ENCODE measurements at regions not wholly inside any gene's neighbourhood (a gene's known extent, or its start where the extent isn't known, plus 50 kb on each side); places are given as distances from the start of the nearest gene placed in this dataset.
"Not testable (repeated sequence)": the region's sequence is repeated elsewhere in the genome, so short reads cannot be mapped to it uniquely, and the experiment has no call there.

DNA sequence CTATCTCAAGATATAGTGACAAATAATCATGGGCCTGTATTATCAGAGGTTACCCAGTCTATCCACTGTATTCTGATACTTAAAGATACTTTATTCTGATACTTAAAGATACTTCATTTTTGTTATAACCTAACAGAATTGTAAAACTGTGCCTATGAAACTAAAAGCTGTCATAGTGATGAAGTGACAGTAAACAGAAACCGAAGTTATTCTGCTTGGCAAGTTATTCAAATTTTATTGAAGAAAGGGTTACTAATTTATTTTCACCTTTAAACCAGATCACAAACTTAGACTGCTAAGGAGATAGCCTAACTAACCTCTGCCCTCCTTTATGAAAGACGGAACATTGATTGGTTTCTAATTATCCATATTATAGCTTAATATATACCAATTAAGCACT, 604.6 kb upstream of the IMPG1 start:
- in situ Hi-C loops (cut with MboI; ENCODE audit: low pct_unique_long_range_greater_than_20kb, low sequenced_read_pairs) = no loop called here
- no peak for DNase-seq

- in situ Hi-C loops (cut with MboI; ENCODE audit: low pct_unique_long_range_greater_than_20kb, low sequenced_read_pairs) = no loop called here
- no peak for DNase-seq
Observed at GRCh38 chr6:76671751-76672150, 599.3 kb upstream of the IMPG1 start.

DNA sequence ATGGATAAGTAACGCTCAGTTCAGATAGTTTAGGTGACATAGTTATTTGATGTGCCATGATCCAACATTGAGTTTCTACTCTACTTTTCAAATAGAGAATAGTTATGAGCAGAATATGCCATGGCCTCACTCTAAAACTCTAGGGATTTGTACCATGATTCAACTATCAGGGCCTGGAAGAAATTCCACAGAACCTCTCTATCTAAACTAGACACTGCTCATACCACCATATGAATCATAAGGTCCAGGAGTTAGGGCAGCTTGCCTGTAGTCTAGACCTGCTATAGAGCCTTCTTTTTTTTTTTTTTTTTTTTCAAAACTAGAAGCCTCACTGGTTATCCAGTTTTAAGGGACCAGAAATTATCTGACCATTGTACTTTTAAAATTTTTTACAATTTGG, 571.8 kb upstream of the IMPG1 start:
- no peak for DNase-seq
- in situ Hi-C loops (cut with MboI; ENCODE audit: low pct_unique_long_range_greater_than_20kb, low sequenced_read_pairs) = no loop called here

DNA sequence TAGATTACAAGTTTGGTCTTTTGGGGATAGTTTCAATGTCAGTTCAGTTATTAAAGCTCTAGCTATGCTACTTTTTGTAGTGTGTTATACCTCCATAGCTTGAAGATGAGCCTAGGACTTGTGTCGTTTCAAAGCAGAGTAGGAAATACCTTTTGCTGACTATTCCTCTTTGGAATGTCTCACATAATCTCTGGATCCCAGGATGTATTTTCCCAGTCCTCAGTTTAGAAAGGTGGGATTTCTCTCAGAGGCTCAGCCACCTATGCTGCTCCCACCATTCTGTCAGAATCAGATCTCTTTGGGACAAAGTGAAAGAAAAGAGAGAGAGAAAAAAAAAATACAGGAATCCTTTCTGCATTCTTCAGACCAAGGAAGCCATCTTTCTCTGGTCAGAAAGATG, 567.5 kb upstream of the IMPG1 start:
- in situ Hi-C loops (cut with MboI; ENCODE audit: low pct_unique_long_range_greater_than_20kb, low sequenced_read_pairs) = no loop called here
- DNase-seq = no peak

DNA sequence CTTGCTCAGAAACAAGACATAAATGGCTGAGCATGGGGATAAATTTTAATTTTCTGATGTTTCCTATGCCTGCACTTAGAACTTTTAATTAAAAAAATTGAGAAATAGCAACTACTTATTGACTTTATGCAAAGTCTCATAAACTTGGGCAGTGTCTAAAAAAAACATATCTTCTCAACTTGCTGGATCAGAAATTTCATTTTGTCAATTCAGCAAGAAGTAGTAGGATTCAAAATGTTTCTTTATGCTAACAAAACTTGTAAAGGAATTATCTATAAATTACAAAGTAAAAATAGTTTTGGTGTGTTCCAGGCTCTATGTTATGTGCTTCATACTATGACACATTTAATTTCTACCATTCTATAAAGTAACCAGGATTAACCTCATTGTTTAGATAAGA, 562.2 kb upstream of the IMPG1 start:
- in situ Hi-C loops (cut with MboI; ENCODE audit: low pct_unique_long_range_greater_than_20kb, low sequenced_read_pairs) = no loop called here
- DNase-seq = no peak

GRCh38 chr6:76633259-76633658, 560.8 kb upstream of the IMPG1 start:
- DNase-seq = no peak
- in situ Hi-C loops (cut with MboI; ENCODE audit: low pct_unique_long_range_greater_than_20kb, low sequenced_read_pairs) = no loop called here

GRCh38 chr6:76631622-76632021, 559.2 kb upstream of the IMPG1 start:
- no peak for DNase-seq
- in situ Hi-C loops (cut with MboI; ENCODE audit: low pct_unique_long_range_greater_than_20kb, low sequenced_read_pairs) = no loop called here

- no peak for DNase-seq
- in situ Hi-C loops (cut with MboI; ENCODE audit: low pct_unique_long_range_greater_than_20kb, low sequenced_read_pairs) = no loop called here
Observed at GRCh38 chr6:76615395-76615794, 542.9 kb upstream of the IMPG1 start.

DNA sequence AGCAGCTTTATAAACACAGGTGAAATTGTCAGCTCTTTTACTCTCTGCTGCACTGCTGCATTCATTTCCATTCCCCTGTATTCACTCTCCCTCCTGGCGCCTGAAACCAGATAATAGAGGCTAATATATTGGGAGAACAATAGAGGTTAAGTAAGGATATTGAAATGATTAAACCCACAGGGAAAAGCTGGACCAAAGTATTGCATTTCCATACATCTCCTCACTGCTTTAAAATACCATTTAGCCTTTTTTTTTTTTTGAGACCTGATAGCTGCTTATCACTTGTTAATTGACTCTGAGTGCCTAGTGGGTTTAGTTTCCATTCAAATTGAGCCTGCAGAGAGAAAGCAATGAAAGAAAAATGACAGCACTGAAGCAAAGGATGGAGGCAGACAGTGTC, 540.5 kb upstream of the IMPG1 start:
- in situ Hi-C loops (cut with MboI; ENCODE audit: low pct_unique_long_range_greater_than_20kb, low sequenced_read_pairs) = no loop called here

DNA sequence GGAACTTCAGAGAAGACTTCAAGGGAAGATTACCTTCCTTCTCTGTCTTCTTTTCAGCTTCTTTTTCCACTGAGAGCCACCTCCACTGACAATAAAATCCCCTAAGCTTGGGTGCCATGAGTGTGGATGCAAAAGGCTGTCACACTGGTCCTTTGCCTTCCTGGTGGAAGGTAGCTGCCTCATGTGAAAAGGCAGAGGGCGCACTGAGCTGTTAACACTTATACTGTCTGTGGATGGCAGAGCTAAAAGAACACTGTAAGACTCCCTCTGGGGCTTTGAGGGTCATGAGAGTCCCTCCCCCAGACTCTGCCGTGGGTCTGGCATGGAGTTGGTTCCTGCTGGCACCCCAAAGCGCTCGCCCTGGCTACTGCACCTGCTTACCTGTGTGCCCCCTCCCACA, 536.7 kb upstream of the IMPG1 start:
- DNase-seq = no peak
- in situ Hi-C loops (cut with MboI; ENCODE audit: low pct_unique_long_range_greater_than_20kb, low sequenced_read_pairs) = no loop called here

More for the DNA sequence above, 540.5 kb upstream of the IMPG1 start:
- DNase-seq = no peak

GRCh38 chr6:76594109-76594508, 521.6 kb upstream of the IMPG1 start:
- in situ Hi-C loops (cut with MboI; ENCODE audit: low pct_unique_long_range_greater_than_20kb, low sequenced_read_pairs) = no loop called here
- DNase-seq = no peak

DNA sequence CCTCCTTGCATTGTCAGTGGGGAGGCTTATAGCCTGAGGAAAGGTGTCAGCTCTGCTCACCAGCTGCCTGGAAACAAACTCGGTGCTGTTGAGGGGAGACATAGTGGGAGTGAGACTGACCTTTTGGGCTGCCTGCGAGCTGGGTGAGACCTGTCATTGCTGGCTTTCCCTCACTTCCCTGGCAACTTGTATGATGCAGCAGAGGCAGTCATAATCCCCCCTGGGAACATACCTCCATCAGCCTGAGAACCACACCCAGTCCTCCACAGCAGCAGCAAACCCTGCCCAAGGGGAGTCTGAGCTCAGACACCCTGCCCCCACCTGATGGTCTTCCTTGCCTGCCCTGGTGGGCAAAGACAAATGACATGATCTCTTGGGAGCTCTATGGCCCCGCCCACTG, 521.2 kb upstream of the IMPG1 start:
- in situ Hi-C loops (cut with MboI; ENCODE audit: low pct_unique_long_range_greater_than_20kb, low sequenced_read_pairs) = no loop called here
- DNase-seq = no peak

DNA sequence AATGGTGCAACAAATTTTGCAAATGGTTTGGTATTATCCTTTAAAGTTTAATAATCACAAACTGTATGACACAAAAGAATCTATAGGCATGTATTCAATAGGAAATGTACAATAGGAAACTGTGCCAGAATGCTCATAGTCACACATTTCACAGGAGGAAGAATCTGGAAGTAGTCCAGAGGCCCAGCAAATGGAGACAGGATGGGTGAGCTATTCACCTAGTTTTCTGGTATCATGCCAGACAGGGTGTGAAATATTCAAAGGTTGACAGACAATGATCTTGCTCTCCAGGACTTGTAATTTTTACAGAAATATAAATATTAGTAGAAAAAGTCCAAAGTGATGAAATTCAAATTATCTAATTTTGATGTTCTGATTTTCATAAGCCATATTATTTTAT, 520.1 kb upstream of the IMPG1 start:
- DNase-seq = no peak
- in situ Hi-C loops (cut with MboI; ENCODE audit: low pct_unique_long_range_greater_than_20kb, low sequenced_read_pairs) = no loop called here

DNA sequence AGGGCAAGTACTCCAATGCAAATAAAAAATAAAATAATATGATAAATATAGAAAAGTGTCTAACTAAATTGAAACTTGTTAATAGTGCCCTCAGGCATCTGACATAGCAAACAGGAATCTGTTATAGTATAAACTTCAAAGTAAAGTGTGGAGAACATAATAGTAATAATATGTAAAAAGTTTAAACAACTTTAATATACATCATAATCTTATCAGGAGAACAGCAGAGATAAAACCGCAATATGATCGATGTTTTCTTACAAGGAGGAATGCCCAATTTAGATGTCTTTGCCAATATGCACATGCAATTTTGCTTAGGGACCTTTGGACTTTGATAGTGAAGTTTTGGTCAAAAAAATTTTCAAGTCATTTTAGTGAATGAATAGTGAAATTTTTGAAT, 514.8 kb upstream of the IMPG1 start:
- in situ Hi-C loops (cut with MboI; ENCODE audit: low pct_unique_long_range_greater_than_20kb, low sequenced_read_pairs) = no loop called here
- DNase-seq = no peak

- no peak for DNase-seq
- in situ Hi-C loops (cut with MboI; ENCODE audit: low pct_unique_long_range_greater_than_20kb, low sequenced_read_pairs) = no loop called here
Observed at GRCh38 chr6:76584121-76584520, 511.7 kb upstream of the IMPG1 start.

DNA sequence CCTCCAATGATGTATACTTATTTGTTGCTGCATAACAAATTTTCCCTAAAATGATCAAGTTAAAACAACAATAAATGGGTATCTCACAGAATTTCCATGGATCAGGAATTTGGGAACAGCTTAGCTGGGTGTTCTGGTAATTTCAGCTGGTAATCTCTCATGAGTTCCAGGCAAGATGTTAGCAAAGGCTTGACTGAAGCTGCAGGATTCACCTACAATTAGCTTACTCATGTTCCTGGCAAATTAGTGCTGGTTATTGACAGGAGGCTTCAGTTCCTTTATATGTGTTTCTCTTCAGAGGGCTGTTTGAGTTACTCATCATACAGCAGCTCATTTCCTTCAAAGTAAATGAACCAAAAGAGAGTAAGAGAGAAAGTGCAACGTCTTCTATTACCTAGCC, 506.3 kb upstream of the IMPG1 start:
- no peak for DNase-seq
- in situ Hi-C loops (cut with MboI; ENCODE audit: low pct_unique_long_range_greater_than_20kb, low sequenced_read_pairs) = no loop called here

DNA sequence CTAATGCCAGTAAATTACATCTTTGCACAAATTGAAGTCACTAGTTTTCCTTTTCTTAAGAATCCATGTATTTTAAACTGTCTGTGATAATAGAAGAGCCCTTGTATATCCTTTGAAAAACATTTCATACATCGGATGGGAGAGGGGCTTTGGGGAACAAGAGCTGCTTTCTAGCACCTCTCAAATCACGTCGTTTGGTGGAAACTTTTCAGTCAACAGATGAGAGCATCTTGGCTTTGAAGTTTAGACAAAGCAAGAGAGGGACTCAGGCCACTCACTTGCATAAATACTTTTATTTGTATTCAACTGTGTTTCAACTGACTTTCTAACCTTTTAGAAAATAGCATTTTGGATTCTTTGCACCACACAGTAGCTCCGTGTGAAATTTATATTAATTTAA, 502.3 kb upstream of the IMPG1 start:
- no peak for DNase-seq
- in situ Hi-C loops (cut with MboI; ENCODE audit: low pct_unique_long_range_greater_than_20kb, low sequenced_read_pairs) = no loop called here

DNA sequence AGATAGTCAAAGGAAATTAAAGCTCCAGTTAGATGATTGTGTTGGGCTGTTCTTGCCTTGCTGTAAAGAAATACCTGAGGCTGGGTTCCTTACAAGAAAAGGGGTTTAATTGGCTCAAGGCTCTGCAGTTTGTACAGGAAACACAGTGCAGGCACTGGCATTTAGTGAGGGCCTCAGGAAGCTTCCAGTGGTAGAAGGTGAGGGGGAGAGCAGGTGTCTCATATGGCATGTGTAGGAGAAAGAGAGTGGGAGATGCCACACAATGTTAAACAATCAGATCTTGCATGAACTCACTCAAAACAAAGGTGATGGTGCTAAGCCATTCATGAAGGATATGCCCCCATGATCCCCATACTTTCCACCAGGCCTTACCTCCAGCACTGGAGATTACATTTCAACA, 493.5 kb upstream of the IMPG1 start:
- DNase-seq = no peak
- in situ Hi-C loops (cut with MboI; ENCODE audit: low pct_unique_long_range_greater_than_20kb, low sequenced_read_pairs) = no loop called here

DNA sequence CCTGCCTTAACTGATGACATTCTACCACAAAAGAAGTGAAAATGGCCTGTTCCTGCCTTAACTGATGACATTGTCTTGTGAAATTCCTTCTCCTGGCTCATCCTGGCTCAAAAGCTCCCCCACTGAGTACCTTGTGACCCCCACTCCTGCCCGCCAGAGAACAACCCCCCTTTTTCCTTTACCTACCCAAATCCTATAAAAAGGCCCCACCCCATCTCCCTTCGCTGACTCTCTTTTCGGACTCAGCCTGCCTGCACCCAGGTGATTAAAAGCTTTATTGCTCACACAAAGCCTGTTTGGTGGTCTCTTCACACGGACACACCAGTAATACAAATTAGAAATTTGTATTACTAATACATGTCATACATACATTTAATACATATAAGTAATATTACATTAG, 489.9 kb upstream of the IMPG1 start:
- in situ Hi-C loops (cut with MboI; ENCODE audit: low pct_unique_long_range_greater_than_20kb, low sequenced_read_pairs); DNase-seq: not testable (repeated sequence)

DNA sequence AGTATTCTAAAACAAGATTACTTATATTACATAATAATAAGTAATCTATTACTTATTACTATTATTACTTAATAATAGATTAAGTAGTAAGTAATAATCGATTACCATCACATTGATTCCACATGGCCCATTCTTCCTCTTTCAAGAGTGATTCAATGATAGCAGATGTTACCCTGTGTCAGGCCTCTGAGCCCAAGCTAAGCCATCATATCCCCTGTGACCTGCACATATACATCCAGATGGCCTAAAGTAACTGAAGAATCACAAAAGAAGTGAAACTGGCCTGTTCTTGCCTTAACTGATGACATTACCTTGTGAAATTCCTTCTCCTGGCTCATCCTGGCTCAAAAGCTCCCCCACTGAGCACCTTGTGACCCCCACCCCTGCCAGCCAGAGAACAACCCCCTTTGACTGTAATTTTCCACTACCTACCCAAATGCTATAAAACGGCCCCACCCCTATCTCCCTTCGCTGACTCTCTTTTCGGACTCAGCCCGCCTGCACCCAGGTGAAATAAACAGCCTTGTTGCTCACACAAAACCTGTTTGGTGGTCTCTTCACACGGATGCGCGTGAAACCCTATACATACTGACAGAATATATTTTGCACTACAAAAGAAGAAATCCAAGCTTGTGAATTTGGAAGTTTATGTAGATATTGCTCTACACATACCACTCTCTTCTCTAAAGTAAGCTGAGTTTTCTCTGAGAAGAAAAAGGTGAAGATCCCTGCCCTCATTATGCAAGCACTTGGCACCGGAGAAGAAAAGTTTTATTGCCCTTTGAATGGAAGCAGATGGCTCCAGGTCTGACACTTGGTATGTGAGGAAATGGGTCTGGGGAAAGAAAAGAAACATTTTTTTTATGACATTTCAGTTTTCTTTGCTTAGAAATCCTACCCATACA, 488.6 kb upstream of the IMPG1 start:
- in situ Hi-C loops (cut with MboI; ENCODE audit: low pct_unique_long_range_greater_than_20kb, low sequenced_read_pairs); DNase-seq: not testable (repeated sequence)

- in situ Hi-C loops (cut with MboI; ENCODE audit: low pct_unique_long_range_greater_than_20kb, low sequenced_read_pairs) = no loop called here
- DNase-seq = no peak
Observed at GRCh38 chr6:76553256-76553655, 480.8 kb upstream of the IMPG1 start.
